ENCODE measurements at regions not wholly inside any gene's neighbourhood (a gene's known extent, or its start where the extent isn't known, plus 50 kb on each side); places are given as distances from the start of the nearest gene placed in this dataset.

GRCh38 chr6:19754686-19755085 is 82.5 kb upstream of the ID4 start:
- WGBS, 5 donors, result 83 to 90% (median 85%) methylated on average over 2 of the region's 2 CpGs
- Histone ChIP-seq H3K27me3 (no peaks in the 10 kb centered on the region), H3K36me3 (no peaks in the 10 kb centered on the region), H3K27ac (no peak overlapping the region), H3K4me3 (no peak overlapping the region), H3K9me3 (no peaks in the 10 kb centered on the region), H3K4me1 (no peaks in the 10 kb centered on the region)
- TF ChIP-seq CTCF (IDR thresholded peaks at IDR 0.05) (no peak), POLR2AphosphoS5 (IDR thresholded peaks at IDR 0.05) (no peak), EP300 (IDR thresholded peaks at IDR 0.05) (no peak), POLR2A (IDR thresholded peaks at IDR 0.05) (no peak)
- intact Hi-C loops (cut with DNase I; ENCODE audit: low total_unique reads), result no loop called here
- DNase-seq, result no peak

- no peaks in the 10 kb centered on the region for H3K27me3 ChIP-seq
- no peaks in the 10 kb centered on the region for H3K36me3 ChIP-seq
- H3K4me1 ChIP-seq, result no peaks in the 10 kb centered on the region
- H3K9me3 ChIP-seq, result no peaks in the 10 kb centered on the region
- H3K4me3 ChIP-seq, result no peak overlapping the region
- 39 to 80% (median 72%) methylated on average over 1 of the region's 1 CpG for WGBS, 5 donors
- intact Hi-C loops (cut with DNase I; ENCODE audit: low total_unique reads), result no loop called here
- no peak for TF ChIP-seq POLR2AphosphoS5 (IDR thresholded peaks at IDR 0.05)
- TF ChIP-seq POLR2A (IDR thresholded peaks at IDR 0.05), result no peak
- TF ChIP-seq EP300 (IDR thresholded peaks at IDR 0.05), result no peak
- no peak for TF ChIP-seq CTCF (IDR thresholded peaks at IDR 0.05)
- no peak for DNase-seq
- H3K27ac ChIP-seq, result no peak overlapping the region
These were observed 82.0 kb upstream of the ID4 start for GRCh38 chr6:19755181-19755580.

GRCh38 chr6:19757036-19757435 is 80.1 kb upstream of the ID4 start:
- no peaks in the 10 kb centered on the region for H3K27me3 ChIP-seq
- peak in 1 of 2 donors; percentile 8 for DNase-seq
- no peaks in the 10 kb centered on the region for H3K9me3 ChIP-seq
- intact Hi-C loops (cut with DNase I; ENCODE audit: low total_unique reads), result no loop called here
- no peaks in the 10 kb centered on the region for H3K4me1 ChIP-seq
- H3K4me3 ChIP-seq, result no peak overlapping the region
- no peak overlapping the region for H3K27ac ChIP-seq
- TF ChIP-seq EP300 (IDR thresholded peaks at IDR 0.05) (no peak), CTCF (IDR thresholded peaks at IDR 0.05) (no peak), POLR2AphosphoS5 (IDR thresholded peaks at IDR 0.05) (no peak), POLR2A (IDR thresholded peaks at IDR 0.05) (no peak)
- WGBS, 5 donors, result 55 to 78% (median 63%) methylated on average over 2 of the region's 2 CpGs
- no peaks in the 10 kb centered on the region for H3K36me3 ChIP-seq

GRCh38 chr6:19759117-19759880 is 77.9 kb upstream of the ID4 start:
- TF ChIP-seq POLR2A (IDR thresholded peaks at IDR 0.05), result no peak
- no peak for TF ChIP-seq EP300 (IDR thresholded peaks at IDR 0.05)
- TF ChIP-seq POLR2AphosphoS5 (IDR thresholded peaks at IDR 0.05), result no peak
- TF ChIP-seq CTCF (IDR thresholded peaks at IDR 0.05), result no peak
- DNase-seq, result no peak
- intact Hi-C loops (cut with DNase I; ENCODE audit: low total_unique reads), result no loop called here
- H3K4me3 ChIP-seq, result no peak overlapping the region
- H3K27me3 ChIP-seq, result no peaks in the 10 kb centered on the region
- H3K27ac ChIP-seq, result no peak overlapping the region
- H3K9me3 ChIP-seq, result no peaks in the 10 kb centered on the region
- no peaks in the 10 kb centered on the region for H3K4me1 ChIP-seq
- WGBS, 5 donors, result 76 to 84% (median 80%) methylated on average over 3 of the region's 3 CpGs
- H3K36me3 ChIP-seq, result no peaks in the 10 kb centered on the region
